Parathyroid adenoma (tissue), 2 donors: ENCODE measurements at regions not wholly inside any gene's neighbourhood (a gene's known extent, or its start where the extent isn't known, plus 50 kb on each side); places are given as distances from the start of the nearest gene placed in this dataset.

ENCODE experiments used
- H2AFZ ChIP-seq: fragments of 300-600 bp; sonication (generic); one replicate; pipeline ENCODE4 v1.7.0; 2017; ENCODE audit warnings: antibody characterized with exemption, mild to moderate bottlenecking
- H3K27ac ChIP-seq: fragments of 300-600 bp; sonication (generic); one replicate; pipeline ENCODE4 v1.7.0; 2017
- H3K27me3 ChIP-seq: fragments of 300-600 bp; sonication (generic); one replicate; pipeline ENCODE4 v1.7.0; 2017; ENCODE audit warnings: low read length; ENCODE audit not compliant: control insufficient read depth, insufficient read depth
- H3K36me3 ChIP-seq: fragments of 300-600 bp; sonication (generic); one replicate; pipeline ENCODE4 v1.7.0; 2017; ENCODE audit warnings: low read length; ENCODE audit not compliant: control insufficient read depth, insufficient read depth
- H3K4me1 ChIP-seq: fragments of 300-600 bp; sonication (generic); one replicate; pipeline ENCODE4 v1.7.0; 2017; ENCODE audit warnings: control low read depth
- H3K4me2 ChIP-seq: fragments of 300-600 bp; sonication (generic); one replicate; pipeline ENCODE4 v1.7.0; 2017; ENCODE audit warnings: low read length
- H3K4me3 ChIP-seq: fragments of 300-600 bp; sonication (generic); one replicate; pipeline ENCODE4 v1.7.0; 2017; ENCODE audit warnings: low read depth, low read length
- H3K79me2 ChIP-seq: fragments of 300-600 bp; sonication (generic); one replicate; pipeline ENCODE4 v1.7.0; 2017; ENCODE audit warnings: control low read depth
- H3K9ac ChIP-seq: fragments of 300-600 bp; sonication (generic); one replicate; pipeline ENCODE4 v1.7.0; 2017; ENCODE audit warnings: mild to moderate bottlenecking
- H3K9me3 ChIP-seq: fragments of 300-600 bp; sonication (generic); one replicate; pipeline ENCODE4 v1.7.0; 2017; ENCODE audit warnings: low read length; ENCODE audit not compliant: control insufficient read depth
- TF ChIP-seq, protein P1 (sequence below): fragments of 300-600 bp; sonication (generic); IDR thresholded peaks from one replicate; pipeline ENCODE4 v1.7.0; 2017; ENCODE audit warnings: antibody characterized with exemption, mild to moderate bottlenecking
- donor health status: primary hyperparathyroidism.

DNA sequence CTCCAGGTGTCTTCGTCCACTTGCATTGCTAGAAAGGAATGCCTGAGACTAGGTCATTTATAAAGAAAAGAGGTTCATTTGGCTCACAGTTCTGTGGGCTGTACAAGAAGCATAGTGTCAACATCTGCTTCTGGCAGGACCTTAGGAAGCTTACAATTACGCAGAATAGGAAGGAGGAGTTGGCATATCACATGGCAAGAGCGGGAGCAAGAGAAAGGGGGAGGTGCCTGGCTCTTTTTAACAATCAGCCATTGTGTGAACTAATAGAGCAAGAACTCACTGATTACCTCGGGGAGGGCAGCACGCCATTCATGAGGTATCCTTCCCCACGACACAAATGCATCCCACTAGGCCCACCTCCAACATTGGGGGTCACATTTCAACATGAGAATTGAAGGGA, 134.4 kb upstream of the EFNA5 start:
- H3K79me2 ChIP-seq, result no peaks in the 10 kb centered on the region
- H3K36me3 ChIP-seq, result no peaks in the 10 kb centered on the region
- H3K4me3 ChIP-seq, result no peak overlapping the region
- H3K9me3 ChIP-seq, result no peaks in the 10 kb centered on the region
- H2AFZ ChIP-seq, result no peak overlapping the region
- no peak overlapping the region for H3K9ac ChIP-seq
- TF ChIP-seq, protein P1, sequence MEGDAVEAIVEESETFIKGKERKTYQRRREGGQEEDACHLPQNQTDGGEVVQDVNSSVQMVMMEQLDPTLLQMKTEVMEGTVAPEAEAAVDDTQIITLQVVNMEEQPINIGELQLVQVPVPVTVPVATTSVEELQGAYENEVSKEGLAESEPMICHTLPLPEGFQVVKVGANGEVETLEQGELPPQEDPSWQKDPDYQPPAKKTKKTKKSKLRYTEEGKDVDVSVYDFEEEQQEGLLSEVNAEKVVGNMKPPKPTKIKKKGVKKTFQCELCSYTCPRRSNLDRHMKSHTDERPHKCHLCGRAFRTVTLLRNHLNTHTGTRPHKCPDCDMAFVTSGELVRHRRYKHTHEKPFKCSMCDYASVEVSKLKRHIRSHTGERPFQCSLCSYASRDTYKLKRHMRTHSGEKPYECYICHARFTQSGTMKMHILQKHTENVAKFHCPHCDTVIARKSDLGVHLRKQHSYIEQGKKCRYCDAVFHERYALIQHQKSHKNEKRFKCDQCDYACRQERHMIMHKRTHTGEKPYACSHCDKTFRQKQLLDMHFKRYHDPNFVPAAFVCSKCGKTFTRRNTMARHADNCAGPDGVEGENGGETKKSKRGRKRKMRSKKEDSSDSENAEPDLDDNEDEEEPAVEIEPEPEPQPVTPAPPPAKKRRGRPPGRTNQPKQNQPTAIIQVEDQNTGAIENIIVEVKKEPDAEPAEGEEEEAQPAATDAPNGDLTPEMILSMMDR, result no peak
- no peaks in the 10 kb centered on the region for H3K27me3 ChIP-seq
- H3K27ac ChIP-seq, result no peak overlapping the region
- H3K4me1 ChIP-seq, result peaks cover 2% of the 10 kb centered on the region
- no peak overlapping the region for H3K4me2 ChIP-seq

DNA sequence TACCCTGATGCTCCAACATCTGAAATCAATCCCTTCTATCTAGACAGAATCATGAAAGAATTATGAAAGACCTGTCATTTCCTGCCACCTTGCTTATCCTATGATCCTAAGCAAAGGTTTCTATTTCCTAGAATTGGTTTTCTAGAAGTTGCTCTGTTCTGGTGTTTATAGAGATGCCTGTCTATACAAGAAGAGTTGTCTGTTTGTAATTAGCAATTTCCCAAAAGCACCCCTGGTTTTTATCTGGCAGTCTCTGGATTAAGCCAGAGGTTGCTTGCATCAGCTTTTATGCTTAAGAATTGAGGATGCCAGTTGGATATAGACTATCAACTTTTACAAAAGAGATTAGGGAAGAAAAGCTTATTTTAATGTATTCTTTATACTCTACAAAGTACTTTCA, 133.0 kb upstream of the EFNA5 start:
- Histone ChIP-seq H3K4me3 (no peak overlapping the region), H3K79me2 (no peaks in the 10 kb centered on the region), H2AFZ (no peak overlapping the region), H3K4me2 (no peak overlapping the region), H3K4me1 (no peaks in the 10 kb centered on the region), H3K36me3 (no peaks in the 10 kb centered on the region), H3K27ac (no peak overlapping the region), H3K27me3 (no peaks in the 10 kb centered on the region), H3K9me3 (no peaks in the 10 kb centered on the region), H3K9ac (no peak overlapping the region)
- TF ChIP-seq, protein P1, result no peak

DNA sequence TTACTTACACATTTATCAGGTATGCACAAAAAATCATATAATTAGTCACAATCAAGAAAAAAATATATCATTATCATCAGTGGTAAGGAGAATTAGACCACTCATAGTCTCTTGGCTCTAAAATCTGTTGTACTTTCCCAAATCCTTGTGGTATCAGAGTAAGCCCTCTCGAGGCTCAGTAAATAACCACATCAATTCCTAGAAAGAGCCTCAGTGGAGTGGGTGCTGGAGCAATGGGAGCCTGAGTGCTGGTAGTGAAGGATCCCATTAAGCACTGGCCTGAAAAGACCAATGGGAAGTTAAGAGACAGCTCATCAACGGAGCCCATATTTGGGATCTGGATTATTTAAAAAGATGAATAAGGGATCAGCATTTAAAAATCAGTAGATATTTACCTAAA, 130.3 kb upstream of the EFNA5 start:
- TF ChIP-seq, protein P1, result no peak
- Histone ChIP-seq H3K27me3 (no peaks in the 10 kb centered on the region), H3K36me3 (no peaks in the 10 kb centered on the region), H3K9ac (no peak overlapping the region), H3K27ac (no peak overlapping the region), H3K4me1 (no peaks in the 10 kb centered on the region), H3K4me3 (no peak overlapping the region), H2AFZ (no peak overlapping the region), H3K79me2 (no peaks in the 10 kb centered on the region), H3K9me3 (no peaks in the 10 kb centered on the region), H3K4me2 (no peak overlapping the region)

DNA sequence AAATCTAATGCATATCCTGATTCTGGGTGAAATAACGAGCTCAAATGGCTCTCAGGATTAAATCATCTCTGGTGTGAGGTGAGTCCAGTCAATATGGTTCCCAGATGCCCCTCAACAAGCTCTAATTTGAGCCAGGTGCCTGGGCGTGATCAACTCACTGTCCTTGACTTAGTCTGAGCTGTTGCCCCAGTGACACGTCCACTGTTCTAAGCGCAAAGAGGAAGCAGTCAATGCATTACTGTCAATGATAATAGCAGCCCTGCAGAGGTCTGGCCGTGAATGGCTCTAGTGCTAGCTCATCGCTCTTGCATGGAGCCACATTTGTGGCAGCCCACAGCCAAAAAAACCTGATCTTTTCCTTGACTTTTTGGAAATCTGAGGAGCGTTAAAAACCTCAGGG, 128.6 kb upstream of the EFNA5 start:
- no peak overlapping the region for H3K4me3 ChIP-seq
- no peaks in the 10 kb centered on the region for H3K9me3 ChIP-seq
- H2AFZ ChIP-seq, result no peak overlapping the region
- no peak overlapping the region for H3K9ac ChIP-seq
- H3K79me2 ChIP-seq, result no peaks in the 10 kb centered on the region
- no peaks in the 10 kb centered on the region for H3K27me3 ChIP-seq
- H3K4me2 ChIP-seq, result no peak overlapping the region
- TF ChIP-seq, protein P1, result no peak
- H3K27ac ChIP-seq, result no peak overlapping the region
- no peaks in the 10 kb centered on the region for H3K36me3 ChIP-seq
- no peaks in the 10 kb centered on the region for H3K4me1 ChIP-seq

DNA sequence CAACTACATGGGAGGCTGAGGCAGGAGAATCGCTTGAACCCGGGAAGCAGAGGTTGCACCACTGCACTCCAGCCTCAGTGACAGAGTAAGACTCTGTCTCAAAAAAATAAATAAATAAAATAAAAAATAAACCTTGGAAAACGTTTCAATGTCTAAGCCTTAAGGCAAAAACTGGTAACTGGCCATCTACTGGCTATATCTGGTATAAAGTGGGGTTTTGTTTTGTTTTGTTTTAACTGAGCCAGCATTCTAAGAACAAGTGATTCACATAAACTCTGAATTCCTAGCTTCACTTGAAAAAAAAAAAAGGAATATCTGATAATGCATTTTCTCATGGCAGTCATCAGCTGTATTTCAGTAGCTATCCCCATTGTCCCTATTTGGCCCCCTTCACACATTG, 126.1 kb upstream of the EFNA5 start:
- Histone ChIP-seq H3K4me2 (no peak overlapping the region), H3K9me3 (no peaks in the 10 kb centered on the region), H3K4me3 (no peak overlapping the region), H3K9ac (no peak overlapping the region), H3K4me1 (no peaks in the 10 kb centered on the region), H3K27ac (no peak overlapping the region), H3K27me3 (no peaks in the 10 kb centered on the region), H2AFZ (no peak overlapping the region), H3K36me3 (no peaks in the 10 kb centered on the region), H3K79me2 (no peaks in the 10 kb centered on the region)
- TF ChIP-seq, protein P1, result no peak
